Renal cortical epithelial cell (primary cell): ENCODE measurements at regions not wholly inside any gene's neighbourhood (a gene's known extent, or its start where the extent isn't known, plus 50 kb on each side); places are given as distances from the start of the nearest gene placed in this dataset.
"Not testable (repeated sequence)": the region's sequence is repeated elsewhere in the genome, so short reads cannot be mapped to it uniquely, and the experiment has no call there.

Experiments
- DNase-seq: peaks from one replicate; pipeline ENCODE4 v3.0.0-alpha.2; 2011; ENCODE audit warnings: low read depth

DNA sequence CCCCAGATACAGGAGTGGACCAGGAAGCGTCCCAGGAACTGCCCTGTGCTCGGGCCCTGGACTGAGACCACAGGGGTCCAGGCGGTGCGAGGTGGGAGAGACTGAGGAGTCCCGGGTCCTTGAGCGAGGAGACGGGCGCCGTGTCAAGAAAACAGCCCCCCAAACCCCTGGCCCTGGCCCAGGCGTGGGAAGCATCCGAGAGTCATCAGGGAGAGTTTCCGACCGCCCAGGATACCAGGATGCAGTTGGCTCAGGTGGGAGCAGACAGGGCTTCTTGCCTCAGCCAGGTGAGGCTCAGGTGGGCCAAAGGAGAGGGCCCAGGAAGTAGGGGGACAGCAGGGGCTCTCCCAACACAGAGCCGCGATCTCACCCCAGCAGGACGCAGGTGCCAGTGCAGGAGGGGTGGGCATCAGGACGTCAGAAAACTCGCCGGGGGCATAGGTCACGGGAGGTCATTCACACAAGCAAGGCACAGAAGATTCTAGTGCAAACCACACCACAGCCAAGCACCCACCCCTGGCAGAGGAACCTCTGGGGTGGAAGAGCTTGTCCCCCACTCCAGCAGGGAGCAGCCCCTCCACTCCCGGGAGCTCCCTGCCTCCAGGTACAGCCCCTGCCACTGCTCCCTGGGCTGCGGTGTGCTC is 102.5 kb upstream of the EIF5 start:
- DNase-seq, result no peak

DNA sequence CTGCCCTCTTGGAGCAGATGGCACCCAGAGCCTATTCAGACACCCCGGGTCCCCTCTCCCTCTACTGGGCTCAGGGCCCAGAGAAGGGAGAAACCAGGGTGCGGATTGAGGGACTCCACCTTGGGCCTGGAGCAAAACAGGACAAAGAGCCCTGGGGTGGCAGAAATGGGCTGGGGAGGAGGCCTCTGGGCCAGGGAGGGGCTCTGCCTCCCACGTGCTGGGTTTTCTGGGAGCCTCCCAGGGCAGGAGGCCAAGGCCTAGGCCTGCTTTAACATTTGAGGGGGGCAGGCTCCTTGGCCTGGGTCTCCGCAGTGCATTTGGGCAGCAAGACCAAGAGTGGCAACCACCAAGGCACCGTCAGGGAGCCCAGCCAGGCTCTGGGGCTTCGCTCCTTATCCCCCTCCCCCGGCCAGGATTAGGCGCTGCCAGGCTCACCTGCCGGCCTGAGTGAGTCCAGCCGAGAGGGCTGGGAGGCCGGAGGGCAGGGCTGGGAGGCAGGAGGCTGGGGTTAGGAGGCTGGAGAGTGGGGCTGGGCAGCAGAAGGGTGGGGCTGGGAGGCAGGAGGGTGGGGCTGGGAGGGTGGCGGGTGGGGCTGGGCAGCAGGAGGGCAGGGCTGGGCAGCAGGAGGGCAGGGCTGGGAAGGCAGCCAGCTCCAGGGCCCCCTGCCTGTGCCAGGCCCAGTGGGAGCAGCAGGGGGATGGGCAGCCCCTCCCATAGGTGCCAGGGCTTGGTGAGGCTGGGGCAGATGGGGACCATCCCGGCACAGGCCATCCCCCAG is 101.8 kb upstream of the EIF5 start:
- DNase-seq, result no peak

DNA sequence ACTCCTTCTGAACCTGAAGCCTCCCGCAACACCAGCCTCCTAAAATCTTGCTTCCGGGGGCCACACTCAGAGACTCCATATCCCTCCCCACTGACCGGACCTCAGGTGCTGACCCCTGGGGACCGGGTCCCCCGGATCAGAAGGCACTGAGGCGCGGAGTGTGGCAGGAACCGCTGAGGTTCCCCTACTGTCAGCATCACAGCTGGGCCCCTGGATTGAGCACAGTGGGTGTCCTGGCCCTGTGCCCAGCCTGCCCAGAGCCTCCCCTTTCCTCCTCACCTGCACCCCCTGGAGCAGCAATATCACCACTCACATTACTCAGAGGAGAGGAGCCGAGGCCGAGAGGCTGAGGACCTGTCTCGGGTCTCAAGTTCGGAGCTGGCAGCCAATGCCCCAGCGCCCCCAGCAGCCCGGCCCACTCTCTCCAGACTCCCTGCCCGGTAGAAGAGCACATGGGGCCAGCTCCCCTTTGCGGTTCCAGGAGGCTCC is 101.2 kb upstream of the EIF5 start:
- DNase-seq, result no peak

DNA sequence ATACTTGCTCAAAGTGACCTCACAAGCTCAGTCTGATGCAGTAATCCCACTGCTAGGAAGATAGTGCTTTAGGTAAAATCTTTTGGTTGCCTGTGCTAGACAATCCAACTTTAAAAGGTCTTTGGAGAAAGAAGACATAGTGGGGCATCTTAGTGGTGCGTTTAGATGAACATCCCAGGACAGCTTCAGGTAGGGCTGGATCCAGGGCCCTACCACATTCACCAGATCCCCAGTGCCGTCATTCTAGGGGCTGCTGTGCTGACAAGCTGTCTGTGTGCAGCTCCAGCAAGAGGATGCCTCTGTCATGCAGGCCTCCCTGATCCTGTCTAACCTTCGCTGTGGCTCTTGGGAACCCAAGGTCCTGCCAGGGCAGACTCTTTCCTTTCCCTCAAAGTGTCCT is 100.7 kb upstream of the EIF5 start:
- DNase-seq, result no peak

DNA sequence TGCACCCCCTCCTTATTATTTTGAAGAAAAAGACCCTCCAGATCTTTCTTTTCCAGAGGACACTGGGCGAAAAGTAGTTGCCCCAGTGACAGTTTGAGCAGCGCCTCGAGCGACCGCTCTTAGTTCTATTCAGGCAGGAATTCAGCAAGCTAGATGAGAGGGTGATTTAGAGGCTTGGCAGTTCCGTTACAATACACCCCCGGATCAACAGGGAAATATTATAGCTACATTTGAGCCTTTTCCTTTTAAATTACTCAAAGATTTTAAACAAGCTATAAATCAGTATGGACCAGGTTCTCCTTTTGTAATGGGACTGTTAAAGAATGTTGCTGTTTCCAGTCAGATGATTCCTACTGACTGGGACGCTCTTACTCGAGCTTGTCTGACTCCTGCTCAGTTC is 99.2 kb upstream of the EIF5 start:
- DNase-seq, result not testable (repeated sequence)

DNA sequence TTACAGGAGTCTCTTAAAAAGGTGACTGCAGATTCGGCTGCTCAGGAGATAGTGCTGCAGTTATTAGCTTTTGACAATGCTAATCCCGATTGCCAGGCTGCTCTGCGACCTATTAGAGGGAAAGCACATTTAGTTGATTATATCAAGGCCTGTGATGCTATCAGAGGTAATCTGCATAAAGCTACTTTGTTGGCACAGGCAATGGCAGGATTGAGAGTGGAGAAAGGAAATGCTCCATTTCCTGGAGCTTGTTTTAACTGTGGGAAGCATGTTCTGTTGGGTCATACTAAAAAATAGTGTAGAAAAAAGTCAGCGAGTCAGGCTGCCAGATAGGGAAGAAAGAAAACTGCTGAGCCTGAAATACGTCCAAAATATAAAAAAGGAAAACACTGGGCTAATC is 98.5 kb upstream of the EIF5 start:
- DNase-seq, result not testable (repeated sequence)

DNA sequence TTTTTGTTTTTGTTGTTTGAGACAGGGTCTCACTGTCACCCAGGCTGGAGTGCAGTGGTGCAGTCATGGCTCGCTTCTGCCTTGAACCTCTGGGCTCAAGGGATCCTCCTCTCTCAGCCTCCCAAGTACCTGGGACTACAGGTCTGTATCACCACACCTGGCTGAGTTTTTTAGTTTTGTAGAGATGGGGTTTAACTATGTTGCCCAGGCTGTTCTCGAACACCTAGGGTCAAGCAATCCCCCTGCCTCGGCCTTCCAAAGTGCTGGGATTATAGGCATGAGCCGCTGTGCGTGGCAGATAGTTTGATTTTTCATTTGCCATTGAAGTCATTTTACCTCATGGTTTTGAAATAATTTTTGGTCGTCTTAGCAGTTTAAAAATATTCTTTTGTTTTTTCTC is 94.3 kb upstream of the EIF5 start:
- no peak for DNase-seq

DNA sequence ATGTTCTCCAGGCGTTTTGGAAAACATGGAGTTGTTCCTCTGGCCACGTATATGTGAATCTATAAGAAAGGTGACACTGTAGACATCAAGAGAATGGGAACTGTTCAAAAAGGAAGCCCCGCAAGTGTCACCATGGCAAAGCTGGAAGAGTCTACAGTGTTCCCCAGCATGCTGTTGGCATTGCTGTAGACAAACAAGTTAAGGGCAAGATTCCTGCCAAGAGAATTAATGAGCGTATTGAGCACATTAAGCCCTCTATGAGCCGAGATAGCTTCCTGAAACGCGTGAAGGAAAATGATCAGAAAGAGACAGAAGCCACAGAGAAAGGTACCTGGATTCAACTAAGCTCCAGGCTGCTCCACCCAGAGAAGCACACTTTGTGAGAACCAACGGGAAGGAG is 92.5 kb upstream of the EIF5 start:
- no peak for DNase-seq

DNA sequence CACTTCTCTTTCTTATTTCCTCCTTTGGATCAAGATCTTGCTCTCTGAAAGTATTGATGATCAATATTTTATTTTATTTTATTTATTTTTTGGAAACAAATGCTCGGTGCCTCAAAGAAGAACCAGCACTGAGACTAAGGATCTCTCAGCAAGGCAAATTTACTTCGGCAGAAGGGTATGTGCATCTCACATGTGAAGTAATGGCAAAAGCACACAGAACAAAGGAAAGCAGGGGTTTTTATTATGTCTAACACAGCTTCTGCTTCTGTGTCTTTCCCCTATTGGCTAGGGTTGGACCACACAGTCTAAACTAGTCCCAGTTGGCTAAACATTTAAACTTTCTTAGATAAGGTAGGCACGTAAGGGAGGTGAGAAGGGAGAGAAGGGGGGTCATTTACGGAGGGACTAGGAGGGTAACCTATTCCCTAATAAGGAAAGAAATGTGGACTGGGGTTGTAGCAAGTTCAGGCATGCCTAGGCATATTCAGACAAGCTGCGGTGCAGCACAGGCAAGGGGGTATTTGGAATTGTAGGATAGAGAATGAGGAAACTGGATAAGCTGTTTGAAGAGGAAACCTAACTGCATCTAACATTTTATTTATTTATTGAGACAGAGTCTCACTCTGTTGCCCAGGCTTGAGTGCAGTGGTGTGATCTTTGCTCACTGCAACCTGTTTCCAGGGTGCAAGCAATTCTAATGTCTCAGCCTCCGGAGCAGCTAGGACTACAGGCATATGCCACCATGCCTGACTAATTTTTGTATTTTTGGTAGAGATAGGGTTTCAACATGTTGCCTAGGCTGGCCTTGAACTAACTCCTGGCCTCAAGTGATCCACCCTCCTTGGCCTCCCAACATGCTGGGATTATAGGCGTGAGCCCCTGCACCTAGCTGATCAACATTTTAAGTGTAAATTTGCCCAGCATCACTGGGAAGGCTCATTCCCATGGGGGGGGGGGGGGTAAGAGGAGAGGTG is 90.0 kb upstream of the EIF5 start:
- DNase-seq, result peak; percentile 42

DNA sequence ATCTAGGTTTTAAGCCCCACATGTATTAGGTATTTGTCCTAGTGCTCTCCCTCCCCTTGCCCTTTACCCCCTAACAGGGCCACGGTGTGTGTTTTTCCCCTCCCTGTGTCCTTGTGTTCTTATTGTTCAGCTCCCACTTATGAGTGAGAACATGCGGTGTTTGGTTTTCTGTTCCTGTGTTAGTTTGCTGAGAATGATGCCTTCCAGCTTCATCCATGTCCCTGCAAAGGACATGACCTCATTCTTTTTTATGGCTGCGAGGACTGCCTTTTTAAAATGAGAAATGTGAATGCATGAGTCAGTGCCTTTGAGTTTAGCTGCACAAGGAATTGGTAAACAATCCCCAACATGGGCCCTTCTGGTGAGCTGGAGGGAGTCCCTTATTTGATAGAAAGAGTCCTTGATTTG is 88.4 kb upstream of the EIF5 start:
- peak; percentile 91 for DNase-seq

DNA sequence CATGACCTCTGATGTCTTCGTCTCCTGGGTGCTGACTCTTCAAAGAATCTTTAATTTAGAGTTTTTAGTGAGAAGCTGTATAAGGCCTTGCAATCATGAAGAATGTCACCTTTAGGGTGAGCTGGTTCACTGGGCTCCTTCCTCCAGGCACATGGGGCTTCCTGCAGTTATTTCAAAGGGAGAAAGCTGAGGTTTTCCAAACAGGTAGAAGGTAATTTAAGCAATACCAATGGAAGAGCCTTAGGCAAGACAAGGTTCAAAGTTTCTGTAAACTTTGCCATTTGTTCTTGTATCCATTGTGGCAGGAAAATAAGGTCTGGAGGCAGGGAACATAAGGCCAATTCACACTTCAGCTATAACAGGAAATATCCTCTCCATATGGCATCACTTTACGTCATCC is 88.0 kb upstream of the EIF5 start:
- peak; percentile 79 for DNase-seq

DNA sequence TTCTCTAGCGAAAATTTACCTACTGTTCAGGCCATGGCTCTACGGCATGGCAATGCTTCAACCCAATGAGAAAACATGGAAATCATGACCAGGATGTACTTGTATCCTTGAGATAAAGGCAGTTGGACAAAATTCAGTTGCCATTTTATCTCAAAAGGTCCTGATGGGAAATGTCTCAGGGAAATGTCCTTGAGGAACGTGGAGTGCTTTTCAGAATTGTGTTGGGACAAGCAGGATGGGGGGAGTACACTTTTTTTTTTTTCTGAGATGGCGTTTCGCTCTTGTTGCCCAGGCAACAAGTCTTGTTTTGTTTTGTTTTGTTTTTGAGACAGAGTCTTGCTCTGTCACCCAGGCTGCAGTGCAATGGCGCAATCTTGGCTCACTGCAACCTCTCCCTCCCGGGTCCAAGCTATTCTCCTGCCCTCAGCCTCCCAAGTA is 86.8 kb upstream of the EIF5 start:
- peak; percentile 22 for DNase-seq

DNA sequence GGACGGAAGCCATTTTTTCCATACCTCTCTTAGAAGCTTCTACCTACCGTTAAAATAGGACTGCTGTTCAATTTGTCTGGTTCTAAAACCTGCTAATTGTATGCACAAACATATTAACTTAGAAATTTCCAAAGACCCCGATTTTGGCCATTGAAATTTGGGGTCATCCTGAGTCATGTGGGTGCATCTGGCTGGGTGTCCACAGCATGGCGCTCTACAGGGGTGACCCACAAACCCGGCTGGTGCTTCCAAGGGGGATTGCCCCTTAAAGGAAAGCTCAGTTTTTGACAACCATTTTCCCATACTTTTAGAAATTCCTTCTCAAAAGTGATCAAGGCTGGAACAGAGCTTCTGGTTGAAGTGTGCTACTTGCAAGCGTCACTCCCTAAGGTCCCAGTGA is 83.9 kb upstream of the EIF5 start:
- DNase-seq, result no peak

DNA sequence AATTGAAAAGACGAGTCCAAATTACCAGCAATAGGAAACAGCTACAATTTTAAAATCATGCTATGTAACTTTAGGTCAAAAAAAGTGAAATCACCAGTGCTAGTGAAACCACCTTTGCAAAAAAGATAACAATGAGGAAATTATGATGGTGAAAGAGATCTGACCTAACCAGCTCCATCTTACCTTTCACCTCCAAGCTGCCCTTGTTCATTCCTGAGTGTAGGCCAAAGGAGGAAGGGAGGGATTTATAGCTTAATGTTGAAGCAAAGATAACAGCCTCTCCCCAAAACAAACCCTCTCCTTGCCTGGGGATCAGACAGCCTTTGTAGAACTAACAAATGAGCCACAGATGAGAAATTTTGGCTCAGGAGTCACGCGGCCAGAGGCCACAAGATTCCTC is 83.2 kb upstream of the EIF5 start:
- no peak for DNase-seq

DNA sequence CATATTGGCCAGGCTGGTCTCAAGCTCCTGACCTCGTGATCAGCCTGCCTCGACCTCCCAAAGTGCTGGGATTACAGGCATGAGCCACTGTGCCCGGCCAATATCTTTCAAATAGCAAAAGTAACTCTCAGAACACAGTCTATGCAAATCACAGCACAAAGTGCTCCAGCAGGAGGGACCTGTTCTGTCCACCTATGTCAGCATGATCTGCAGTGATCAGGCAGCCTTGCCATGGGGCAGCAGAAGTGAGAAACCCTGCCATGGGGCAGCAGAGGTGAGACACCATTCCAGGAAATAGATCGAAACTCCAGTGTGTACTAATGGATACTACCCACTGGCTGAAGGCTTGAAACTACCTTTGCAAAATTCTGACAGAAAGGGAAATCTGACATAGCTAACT is 78.5 kb upstream of the EIF5 start:
- no peak for DNase-seq

DNA sequence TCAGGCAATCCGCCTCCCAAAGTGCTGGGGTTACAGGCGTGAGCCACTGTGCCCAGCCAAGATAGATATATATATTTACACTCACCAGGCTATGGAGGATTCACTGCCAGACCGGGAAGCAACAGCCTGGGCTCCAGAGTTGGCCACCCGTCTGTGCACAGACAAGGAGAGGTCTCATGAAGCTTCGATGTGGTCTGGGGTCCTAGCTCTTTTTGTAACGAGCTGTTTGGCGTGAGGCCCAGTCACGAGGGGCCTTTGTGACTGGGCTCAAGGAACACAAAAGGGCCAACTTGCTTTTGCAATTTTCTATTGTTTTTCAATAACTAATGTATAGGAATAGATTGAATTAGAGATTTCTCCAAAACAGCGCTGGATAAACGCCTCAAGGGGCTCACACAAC is 77.6 kb upstream of the EIF5 start:
- DNase-seq, result no peak

DNA sequence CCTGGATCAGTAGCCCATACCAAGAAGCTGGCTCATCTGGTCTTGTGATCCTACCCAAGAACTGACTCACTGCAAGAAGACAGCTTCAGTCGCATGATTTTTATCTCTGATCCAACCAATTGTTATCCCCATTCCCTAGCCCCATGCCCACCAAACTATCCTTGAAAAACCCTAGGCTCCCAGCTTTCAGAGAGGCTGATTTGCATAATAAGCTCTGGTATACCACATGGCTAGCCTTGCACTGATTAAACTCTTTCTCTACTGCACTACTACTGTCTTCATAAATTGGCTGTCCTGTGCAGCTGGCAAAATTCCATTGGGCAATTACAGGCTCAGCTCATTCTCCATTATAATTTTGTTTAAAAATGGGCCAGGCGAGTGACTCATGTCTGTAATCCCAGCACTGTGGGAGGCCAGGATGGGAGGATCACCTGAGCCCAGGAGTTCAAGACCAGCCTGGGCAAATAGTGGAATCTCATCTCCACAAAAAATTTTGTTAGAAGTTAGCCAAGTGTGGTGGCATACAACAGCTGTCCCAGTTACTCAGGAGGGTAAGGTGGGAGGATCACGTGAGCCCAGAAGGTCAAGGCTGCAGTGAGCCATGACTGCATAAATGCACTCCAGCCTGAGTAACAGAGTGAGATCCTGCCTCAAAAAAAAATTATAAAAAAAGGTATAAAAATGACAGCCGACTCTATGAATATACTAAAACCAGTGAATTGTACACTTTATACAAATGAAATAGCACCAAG is 76.7 kb upstream of the EIF5 start:
- peak; percentile 83 for DNase-seq

DNA sequence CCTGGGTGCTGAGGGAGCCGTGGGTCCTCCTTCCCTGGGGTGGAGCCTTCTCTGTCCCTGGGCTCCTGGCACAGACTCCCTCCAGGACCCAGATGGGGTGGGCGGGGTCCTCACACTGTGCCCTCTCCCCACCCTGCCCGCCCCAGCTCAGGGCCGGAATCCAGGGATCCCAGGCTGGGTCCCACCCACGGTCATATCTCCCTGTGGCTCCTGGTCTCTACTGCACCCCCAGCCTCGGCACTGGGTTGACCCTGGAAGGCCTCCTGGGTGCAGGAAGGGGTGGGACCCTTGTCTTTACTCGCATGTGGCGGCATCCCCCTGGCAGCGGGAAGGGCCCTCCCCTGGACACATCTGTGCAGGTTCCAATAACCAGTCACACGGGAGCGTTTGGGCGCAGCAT is 75.8 kb upstream of the EIF5 start:
- no peak for DNase-seq

DNA sequence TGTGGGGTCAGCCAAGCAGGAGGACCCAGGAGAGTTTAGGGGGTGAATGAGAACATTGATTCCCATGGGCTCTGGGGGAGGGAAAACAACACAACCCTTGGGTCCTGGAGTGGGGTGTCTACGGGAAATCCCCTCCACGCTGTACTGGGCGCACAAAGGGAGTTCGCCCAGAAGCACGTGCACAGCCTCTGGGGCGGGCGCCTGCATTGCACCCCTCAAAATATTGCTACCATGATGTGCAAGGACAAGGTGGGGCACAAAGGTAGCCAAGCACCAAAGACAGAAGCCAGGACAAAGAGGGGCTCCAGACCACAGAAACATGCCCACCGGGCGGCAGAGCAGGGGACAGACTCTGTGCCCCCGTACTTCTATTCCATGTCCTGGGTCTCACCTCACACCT is 74.9 kb upstream of the EIF5 start:
- no peak for DNase-seq

DNA sequence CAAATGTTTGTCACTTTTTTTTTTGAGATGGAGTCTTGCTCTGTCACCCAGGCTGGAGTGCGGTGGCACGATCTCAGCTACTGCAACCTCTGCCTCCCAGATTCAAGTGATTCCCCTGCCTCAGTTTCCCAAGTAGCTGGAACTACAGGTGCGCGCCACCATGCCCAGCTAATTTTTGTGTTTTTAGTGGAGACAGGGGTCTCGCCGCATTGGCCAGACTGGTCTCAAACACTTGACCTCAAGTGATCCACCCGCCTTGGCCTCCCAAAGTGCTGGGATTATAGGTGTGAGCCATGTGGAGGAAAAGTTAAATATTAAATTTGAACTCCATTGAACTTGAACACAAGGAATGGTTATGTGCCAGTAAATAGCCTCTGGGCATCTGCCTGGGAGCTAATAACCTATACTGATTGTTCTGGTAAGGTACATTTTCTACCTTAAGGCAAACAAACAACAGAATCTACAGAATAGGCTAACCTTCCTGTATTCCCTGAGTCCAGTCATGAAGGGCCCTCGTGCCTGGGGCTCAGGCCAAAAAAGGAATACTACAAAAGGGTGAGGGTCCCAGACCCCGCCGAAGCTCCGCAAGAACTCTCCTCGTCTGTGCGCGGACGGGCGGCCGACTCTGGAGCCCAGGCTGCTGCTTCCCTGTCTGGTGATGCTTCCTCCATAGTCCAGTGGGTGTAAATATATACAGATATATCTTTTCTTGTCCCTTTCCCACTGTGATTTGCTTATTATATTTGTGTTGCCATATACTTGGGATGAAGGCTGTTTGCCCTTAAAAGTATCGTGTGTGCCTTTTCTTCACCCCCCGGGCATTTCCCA is 74.0 kb upstream of the EIF5 start:
- peak; percentile 87 for DNase-seq
